ACC112 (cell line): ENCODE measurements at regions not wholly inside any gene's neighbourhood (a gene's known extent, or its start where the extent isn't known, plus 50 kb on each side); places are given as distances from the start of the nearest gene placed in this dataset.

Source experiments
- H2AFZ ChIP-seq: fragments of 200-600 bp; sonication (generic); one replicate; pipeline ENCODE4 v1.6.0; 2017; ENCODE audit warnings: antibody characterized with exemption, low read length; ENCODE audit not compliant: unreplicated experiment
- H3K27ac ChIP-seq: fragments of 200-600 bp; sonication (generic); 2 replicates; pipeline ENCODE4 v1.5.1; 2014; ENCODE audit warnings: low read depth, mild to moderate bottlenecking, antibody characterized with exemption, low read length, moderate library complexity
- H3K27me3 ChIP-seq: fragments of 200-600 bp; sonication (generic); 2 replicates; pipeline ENCODE4 v1.6.1; 2014; ENCODE audit warnings: mild to moderate bottlenecking, antibody characterized with exemption, low read length, moderate library complexity, mixed read lengths; ENCODE audit not compliant: insufficient read depth
- H3K36me3 ChIP-seq: fragments of 200-600 bp; sonication (generic); 2 replicates; pipeline ENCODE4 v1.6.1; 2016; ENCODE audit warnings: mild to moderate bottlenecking, antibody characterized with exemption, low read length, moderate library complexity, mixed read lengths; ENCODE audit not compliant: insufficient read depth
- H3K4me1 ChIP-seq: fragments of 200-600 bp; sonication (generic); one replicate; pipeline ENCODE4 v1.6.1; 2016; ENCODE audit warnings: low read length, mixed read lengths; ENCODE audit not compliant: insufficient read depth, unreplicated experiment, control insufficient read depth
- H3K4me3 ChIP-seq: fragments of 200-600 bp; sonication (generic); 2 replicates; pipeline ENCODE4 v1.5.1; 2014; ENCODE audit warnings: mild to moderate bottlenecking, low read depth, low read length
- H3K79me2 ChIP-seq: fragments of 200-600 bp; sonication (generic); one replicate; pipeline ENCODE4 v1.6.0; 2016; ENCODE audit warnings: low read length; ENCODE audit not compliant: control insufficient read depth, unreplicated experiment, insufficient read depth

DNA sequence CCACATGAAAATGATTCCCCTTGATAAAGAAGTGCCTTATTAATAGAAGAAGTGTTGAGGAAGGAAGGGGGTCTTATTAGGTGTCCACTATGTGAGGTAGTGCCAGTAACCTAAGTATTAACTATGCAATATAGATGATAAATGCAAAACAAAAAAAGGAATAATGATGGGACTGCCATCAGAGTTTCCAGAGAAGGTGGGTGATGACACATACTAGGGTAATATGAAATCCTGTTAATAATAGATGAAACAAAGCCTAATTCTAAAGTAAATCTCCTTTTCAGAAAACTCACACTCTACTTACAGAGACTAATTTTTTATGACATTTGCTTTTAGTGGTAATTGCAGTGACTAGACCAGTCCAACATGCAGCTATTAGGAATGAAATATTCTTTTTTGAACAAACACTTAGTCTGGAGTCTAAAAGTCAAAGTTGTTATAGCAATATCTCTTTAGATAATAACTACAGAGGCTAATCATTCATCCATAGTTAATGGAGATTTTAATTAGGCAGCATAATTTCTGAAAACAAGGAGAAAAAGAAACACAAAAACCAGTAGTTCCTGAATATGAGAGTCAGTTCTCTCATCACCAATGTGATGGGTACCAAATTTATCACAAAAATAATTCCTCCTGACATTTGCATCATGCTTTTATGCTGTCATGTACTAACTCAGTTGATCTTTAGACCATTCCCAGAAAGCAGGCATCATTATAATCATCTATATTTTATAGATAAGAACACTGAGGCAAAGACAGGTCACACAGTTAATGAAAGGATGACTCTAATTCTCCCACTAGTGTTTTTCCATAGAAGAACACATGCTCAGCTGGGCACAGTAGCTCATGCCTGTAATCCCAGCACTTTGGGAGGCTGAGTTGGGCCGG is 208.8 kb upstream of the ARG1 start:
- Histone ChIP-seq H2AFZ (no peak overlapping the region), H3K4me3 (no peak overlapping the region), H3K4me1 (peaks cover 5% of the 10 kb centered on the region), H3K27ac (no peak overlapping the region), H3K36me3 (no peaks in the 10 kb centered on the region), H3K27me3 (no peaks in the 10 kb centered on the region), H3K79me2 (no peaks in the 10 kb centered on the region)

GRCh38 chr6:131366223-131366622 is 206.8 kb upstream of the ARG1 start:
- no peak overlapping the region for H3K27ac ChIP-seq
- no peaks in the 10 kb centered on the region for H3K36me3 ChIP-seq

DNA sequence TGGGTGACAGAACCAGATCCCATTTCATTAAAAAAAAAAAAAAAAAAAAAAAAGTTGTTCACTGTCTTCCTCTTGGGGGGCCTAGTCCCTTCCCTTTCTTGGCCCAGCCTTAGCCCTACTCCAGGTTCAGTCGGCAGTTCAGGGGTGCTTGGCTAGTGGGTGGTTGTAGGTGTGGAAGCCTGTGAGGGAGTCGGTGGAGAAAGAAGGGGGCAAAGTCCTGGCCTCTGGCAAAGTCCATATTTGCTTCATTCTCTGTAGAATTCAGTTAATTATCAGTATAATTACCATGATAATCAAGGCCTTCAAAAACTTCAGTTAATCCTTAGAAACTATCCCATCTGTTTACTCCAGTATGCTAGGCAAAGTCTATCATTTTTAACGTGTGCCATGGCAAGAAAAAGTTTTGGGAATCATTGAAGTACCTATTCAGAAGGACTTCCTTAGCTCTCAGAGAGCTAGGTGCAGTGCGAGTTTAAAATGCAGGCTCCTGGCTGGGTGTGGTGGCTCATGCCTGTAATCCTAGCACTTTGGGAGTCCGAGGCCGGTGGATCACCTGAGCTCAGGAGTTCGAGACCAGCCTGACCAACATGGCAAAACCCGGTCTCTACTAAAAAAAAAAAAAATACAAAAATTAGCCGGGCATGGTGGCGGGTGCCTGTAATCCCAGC is 205.7 kb upstream of the ARG1 start:
- no peaks in the 10 kb centered on the region for H3K79me2 ChIP-seq
- H3K27me3 ChIP-seq: no peaks in the 10 kb centered on the region
- peaks cover 5% of the 10 kb centered on the region for H3K4me1 ChIP-seq
- H3K4me3 ChIP-seq: no peak overlapping the region
- no peak overlapping the region for H3K27ac ChIP-seq
- H3K36me3 ChIP-seq: no peaks in the 10 kb centered on the region
- no peak overlapping the region for H2AFZ ChIP-seq

More at GRCh38 chr6:131366223-131366622, 206.8 kb upstream of the ARG1 start:
- no peaks in the 10 kb centered on the region for H3K79me2 ChIP-seq
- H3K4me3 ChIP-seq: no peak overlapping the region
- no peaks in the 10 kb centered on the region for H3K27me3 ChIP-seq
- no peak overlapping the region for H2AFZ ChIP-seq
- peaks cover 5% of the 10 kb centered on the region for H3K4me1 ChIP-seq

DNA sequence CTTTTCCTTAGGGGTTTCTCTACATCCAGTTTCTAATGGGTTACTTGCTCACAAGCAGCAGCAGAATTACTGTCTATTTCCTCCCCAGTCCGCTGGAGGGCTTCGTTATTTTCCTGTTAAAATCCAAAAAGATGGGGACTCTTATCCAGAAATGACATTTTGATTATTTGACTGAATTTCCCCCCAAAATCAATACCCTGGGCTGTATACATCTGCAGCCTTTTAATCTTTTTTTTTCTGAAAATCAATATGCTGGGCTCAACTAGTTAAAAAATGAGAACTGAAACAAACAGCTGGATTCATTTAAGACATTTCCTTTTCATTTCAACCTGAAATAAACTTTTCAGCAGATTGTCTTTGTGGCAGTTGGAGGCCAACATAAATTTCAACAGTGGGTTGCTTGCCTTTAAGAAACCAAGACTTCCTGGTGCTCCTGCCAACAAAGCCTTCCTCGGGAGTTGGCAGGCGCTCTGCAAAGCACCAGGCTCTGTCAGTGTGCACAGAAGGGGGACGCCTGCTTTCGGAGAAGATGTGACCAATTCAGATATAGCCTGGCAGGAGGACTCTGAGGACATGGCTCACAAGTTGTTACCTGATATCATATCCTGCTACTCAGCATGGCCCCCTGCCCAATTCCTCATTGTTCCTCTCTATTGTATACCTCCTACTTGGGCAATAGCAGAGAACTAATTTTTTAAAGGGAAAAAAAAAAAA is 204.7 kb upstream of the ARG1 start:
- 0 out of 2 replicates have a peak overlapping the region, but pooled peaks have one; percentile 3 for H3K4me3 ChIP-seq
- H3K27ac ChIP-seq: no peak overlapping the region
- peak overlapping the region; percentile 2 for H2AFZ ChIP-seq
- H3K79me2 ChIP-seq: no peaks in the 10 kb centered on the region
- no peaks in the 10 kb centered on the region for H3K36me3 ChIP-seq
- H3K27me3 ChIP-seq: no peaks in the 10 kb centered on the region
- peaks cover 9% of the 10 kb centered on the region for H3K4me1 ChIP-seq

GRCh38 chr6:131372535-131372934 is 200.5 kb upstream of the ARG1 start:
- H2AFZ ChIP-seq: peak overlapping the region; percentile 44
- no peak overlapping the region for H3K4me3 ChIP-seq
- no peaks in the 10 kb centered on the region for H3K79me2 ChIP-seq
- H3K27me3 ChIP-seq: no peaks in the 10 kb centered on the region
- peaks cover 9% of the 10 kb centered on the region for H3K4me1 ChIP-seq
- no peak overlapping the region for H3K27ac ChIP-seq
- H3K36me3 ChIP-seq: no peaks in the 10 kb centered on the region

GRCh38 chr6:131377112-131377705 is 195.8 kb upstream of the ARG1 start:
- H3K4me1 ChIP-seq: peaks cover 7% of the 10 kb centered on the region
- H3K4me3 ChIP-seq: no peak overlapping the region
- H3K27me3 ChIP-seq: no peaks in the 10 kb centered on the region
- H3K79me2 ChIP-seq: no peaks in the 10 kb centered on the region
- no peak overlapping the region for H2AFZ ChIP-seq
- H3K27ac ChIP-seq: no peak overlapping the region
- H3K36me3 ChIP-seq: no peaks in the 10 kb centered on the region

- Histone ChIP-seq H2AFZ (no peak overlapping the region), H3K36me3 (no peaks in the 10 kb centered on the region), H3K27ac (no peak overlapping the region), H3K4me3 (no peak overlapping the region), H3K4me1 (peaks cover 2% of the 10 kb centered on the region), H3K27me3 (no peaks in the 10 kb centered on the region), H3K79me2 (no peaks in the 10 kb centered on the region)
These were observed 194.2 kb upstream of the ARG1 start for GRCh38 chr6:131378874-131379273.

- Histone ChIP-seq H3K27me3 (no peaks in the 10 kb centered on the region), H3K4me3 (no peak overlapping the region), H3K36me3 (no peaks in the 10 kb centered on the region), H3K79me2 (no peaks in the 10 kb centered on the region), H3K27ac (peak overlapping the region; percentile 31), H3K4me1 (peaks cover 2% of the 10 kb centered on the region), H2AFZ (no peak overlapping the region)
These were observed 193.1 kb upstream of the ARG1 start for GRCh38 chr6:131379948-131380347.

- no peak overlapping the region for H2AFZ ChIP-seq
- no peaks in the 10 kb centered on the region for H3K36me3 ChIP-seq
- no peaks in the 10 kb centered on the region for H3K79me2 ChIP-seq
- no peak overlapping the region for H3K4me3 ChIP-seq
- no peak overlapping the region for H3K27ac ChIP-seq
- no peaks in the 10 kb centered on the region for H3K27me3 ChIP-seq
- H3K4me1 ChIP-seq: peaks cover 2% of the 10 kb centered on the region
These were observed 191.8 kb upstream of the ARG1 start for GRCh38 chr6:131381052-131381708.

DNA sequence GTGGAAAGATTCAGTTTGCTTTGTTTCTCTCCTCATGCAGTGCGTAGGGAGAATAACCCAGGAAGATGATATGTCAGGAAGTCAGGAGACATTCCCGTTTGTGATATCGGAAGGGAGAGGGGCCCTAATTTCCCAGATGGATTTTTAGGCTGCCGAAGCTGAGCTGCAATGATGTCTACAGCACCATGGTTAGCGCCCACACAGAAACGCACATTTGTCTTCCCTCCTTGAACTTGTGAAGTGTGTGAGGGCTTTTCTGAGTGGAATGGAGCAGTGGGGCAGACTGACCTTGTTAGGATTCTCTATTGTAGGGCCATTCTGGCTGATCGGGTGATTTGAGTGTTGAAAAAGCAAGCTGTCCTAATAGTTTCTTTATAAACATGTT is 191.3 kb upstream of the ARG1 start:
- no peaks in the 10 kb centered on the region for H3K79me2 ChIP-seq
- no peak overlapping the region for H3K4me3 ChIP-seq
- peaks cover 2% of the 10 kb centered on the region for H3K4me1 ChIP-seq
- no peak overlapping the region for H2AFZ ChIP-seq
- no peaks in the 10 kb centered on the region for H3K36me3 ChIP-seq
- no peak overlapping the region for H3K27ac ChIP-seq
- H3K27me3 ChIP-seq: no peaks in the 10 kb centered on the region
